Endothelial cell (in vitro differentiated cells): ENCODE measurements at regions not wholly inside any gene's neighbourhood (a gene's known extent, or its start where the extent isn't known, plus 50 kb on each side); places are given as distances from the start of the nearest gene placed in this dataset.

ENCODE experiments used
- DNase-seq: peaks from one replicate; pipeline ENCODE4 v3.0.0; 2021; ENCODE audit warnings: low spot score
- H3K27ac Mint-ChIP-seq: one replicate; pipeline ENCODE4 v1.8.0; 2021; ENCODE audit warnings: mixed read lengths, inconsistent platforms; ENCODE audit not compliant: unreplicated experiment
- H3K27me3 Mint-ChIP-seq: one replicate; pipeline ENCODE4 v1.8.0; 2021; ENCODE audit warnings: mild to moderate bottlenecking, moderate library complexity, mixed read lengths, inconsistent platforms; ENCODE audit not compliant: unreplicated experiment
- H3K36me3 Mint-ChIP-seq: one replicate; pipeline ENCODE4 v1.8.0; 2021; ENCODE audit warnings: mild to moderate bottlenecking, low read depth, mixed read lengths, inconsistent platforms; ENCODE audit not compliant: unreplicated experiment
- H3K4me1 Mint-ChIP-seq: one replicate; pipeline ENCODE4 v1.8.0; 2021; ENCODE audit warnings: mild to moderate bottlenecking, mixed read lengths, inconsistent platforms; ENCODE audit not compliant: unreplicated experiment
- H3K4me3 Mint-ChIP-seq: one replicate; pipeline ENCODE4 v1.8.0; 2021; ENCODE audit warnings: mild to moderate bottlenecking, mixed read lengths, inconsistent platforms; ENCODE audit not compliant: unreplicated experiment
- H3K9me3 Mint-ChIP-seq: one replicate; pipeline ENCODE4 v1.8.0; 2021; ENCODE audit warnings: mixed read lengths, inconsistent platforms; ENCODE audit not compliant: unreplicated experiment
- CTCF ChIP-seq: fragments of 200-600 bp; sonication (generic); IDR thresholded peaks from one replicate; pipeline ENCODE4 v1.5.0; 2021; ENCODE audit warnings: antibody characterized with exemption; ENCODE audit not compliant: unreplicated experiment

GRCh38 chr16:64094181-64094965 is 1027.5 kb downstream of the CDH11 start:
- H3K4me3 Mint-ChIP-seq: no peak overlapping the region
- DNase-seq: no peak
- no peaks in the 10 kb centered on the region for H3K4me1 Mint-ChIP-seq
- H3K27me3 Mint-ChIP-seq: no peaks in the 10 kb centered on the region
- H3K36me3 Mint-ChIP-seq: no peaks in the 10 kb centered on the region
- no peak for TF ChIP-seq CTCF
- no peak overlapping the region for H3K27ac Mint-ChIP-seq
- no peaks in the 10 kb centered on the region for H3K9me3 Mint-ChIP-seq

GRCh38 chr16:64092271-64092670 is 1029.6 kb downstream of the CDH11 start:
- H3K4me3 Mint-ChIP-seq: no peak overlapping the region
- H3K9me3 Mint-ChIP-seq: no peaks in the 10 kb centered on the region
- no peak for TF ChIP-seq CTCF
- no peak for DNase-seq
- H3K27me3 Mint-ChIP-seq: no peaks in the 10 kb centered on the region
- no peak overlapping the region for H3K27ac Mint-ChIP-seq
- H3K4me1 Mint-ChIP-seq: no peaks in the 10 kb centered on the region
- no peaks in the 10 kb centered on the region for H3K36me3 Mint-ChIP-seq

GRCh38 chr16:64090327-64090726 is 1031.5 kb downstream of the CDH11 start:
- no peak overlapping the region for H3K4me3 Mint-ChIP-seq
- H3K4me1 Mint-ChIP-seq: no peaks in the 10 kb centered on the region
- no peak for DNase-seq
- TF ChIP-seq CTCF: no peak
- H3K27me3 Mint-ChIP-seq: no peaks in the 10 kb centered on the region
- H3K36me3 Mint-ChIP-seq: no peaks in the 10 kb centered on the region
- no peaks in the 10 kb centered on the region for H3K9me3 Mint-ChIP-seq
- H3K27ac Mint-ChIP-seq: no peak overlapping the region

- H3K4me3 Mint-ChIP-seq: no peak overlapping the region
- H3K9me3 Mint-ChIP-seq: no peaks in the 10 kb centered on the region
- no peaks in the 10 kb centered on the region for H3K27me3 Mint-ChIP-seq
- no peak overlapping the region for H3K27ac Mint-ChIP-seq
- DNase-seq: peak; percentile 47
- no peaks in the 10 kb centered on the region for H3K4me1 Mint-ChIP-seq
- peak; percentile 62 for TF ChIP-seq CTCF
- no peaks in the 10 kb centered on the region for H3K36me3 Mint-ChIP-seq
Observed at GRCh38 chr16:64089697-64090096, 1032.2 kb downstream of the CDH11 start.

GRCh38 chr16:64088838-64089237 is 1033.0 kb downstream of the CDH11 start:
- Mint-ChIP-seq H3K36me3 (no peaks in the 10 kb centered on the region), H3K4me1 (no peaks in the 10 kb centered on the region), H3K9me3 (no peaks in the 10 kb centered on the region), H3K27ac (no peak overlapping the region), H3K27me3 (no peaks in the 10 kb centered on the region), H3K4me3 (no peak overlapping the region)
- TF ChIP-seq CTCF: no peak
- no peak for DNase-seq
